ENCODE measurements at regions not wholly inside any gene's neighbourhood (a gene's known extent, or its start where the extent isn't known, plus 50 kb on each side); places are given as distances from the start of the nearest gene placed in this dataset.
"Not testable (repeated sequence)": the region's sequence is repeated elsewhere in the genome, so short reads cannot be mapped to it uniquely, and the experiment has no call there.

DNA sequence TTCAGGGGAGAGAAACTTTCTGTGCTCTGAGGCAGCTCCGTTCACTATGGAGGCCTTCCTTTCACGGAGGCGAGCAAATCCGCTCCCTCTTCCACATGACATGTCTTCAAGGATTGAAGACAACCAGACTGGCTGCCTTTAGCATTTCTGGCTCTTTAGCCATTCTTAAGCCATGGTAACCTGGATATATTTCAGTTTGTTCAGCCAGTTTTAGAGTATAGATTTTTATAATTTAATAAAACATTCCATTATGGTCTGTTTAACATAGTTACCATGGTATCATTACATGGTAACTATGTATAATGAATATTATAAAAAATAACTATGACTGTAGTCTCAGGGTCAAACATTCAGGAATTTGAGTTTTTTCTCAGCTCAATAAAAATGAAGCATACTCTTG lies 54.2 kb upstream of the NFIA start:
- H3K27me3 Mint-ChIP-seq (ENCODE audit: low read depth in 3 of 3) = peaks cover 1 to 2% (median 1%) of the 10 kb centered on the region in 3 donors
- H3K27ac Mint-ChIP-seq = no peak overlapping the region
- Histone ChIP-seq H2AFZ (ENCODE audit: insufficient read depth, low read depth, low read length, poor library complexity, severe bottlenecking) (no peak overlapping the region), H3K4me3 (replicated peaks in 1 of 3; ENCODE audit: low read depth in 2 of 3, low read length in 3 of 3) (no peak overlapping the region), H3K27me3 (ENCODE audit: control insufficient read depth in 2 of 2, insufficient read depth in 2 of 2, low read length in 2 of 2) (no peaks in the 10 kb centered on the region), H3K9ac (ENCODE audit: insufficient read depth, low read length, poor library complexity, severe bottlenecking) (no peak overlapping the region), H3K4me1 (ENCODE audit: control insufficient read depth in 1 of 2, insufficient read depth in 2 of 2, low read length in 2 of 2) (no peaks in the 10 kb centered on the region), H3K36me3 (replicated peaks in 1 of 2; ENCODE audit: control insufficient read depth in 1 of 2, insufficient read depth in 2 of 2, low read length in 2 of 2) (no peaks in the 10 kb centered on the region), H3K4me2 (replicated peaks; ENCODE audit: extremely low read depth, low read length, poor library complexity, severe bottlenecking) (no peak overlapping the region), H4K20me1 (ENCODE audit: insufficient read depth, low read length) (no peaks in the 10 kb centered on the region), H3K27ac (ENCODE audit: low read depth in 1 of 2, low read length in 2 of 2) (no peak overlapping the region), H3K9me3 (replicated peaks in 1 of 2; ENCODE audit: control insufficient read depth in 1 of 2, insufficient read depth in 1 of 2, low read length in 2 of 2) (no peaks in the 10 kb centered on the region), H3K79me2 (ENCODE audit: insufficient read depth, low read length) (no peaks in the 10 kb centered on the region)
- no peak overlapping the region for H3K4me3 Mint-ChIP-seq
- H3K9me3 Mint-ChIP-seq = no peaks in the 10 kb centered on the region
- no peaks in the 10 kb centered on the region for H3K4me1 Mint-ChIP-seq
- 100% methylated on average over 1 of the region's 4 CpGs for WGBS (ENCODE audit: insufficient coverage)
- TF ChIP-seq, protein P1, sequence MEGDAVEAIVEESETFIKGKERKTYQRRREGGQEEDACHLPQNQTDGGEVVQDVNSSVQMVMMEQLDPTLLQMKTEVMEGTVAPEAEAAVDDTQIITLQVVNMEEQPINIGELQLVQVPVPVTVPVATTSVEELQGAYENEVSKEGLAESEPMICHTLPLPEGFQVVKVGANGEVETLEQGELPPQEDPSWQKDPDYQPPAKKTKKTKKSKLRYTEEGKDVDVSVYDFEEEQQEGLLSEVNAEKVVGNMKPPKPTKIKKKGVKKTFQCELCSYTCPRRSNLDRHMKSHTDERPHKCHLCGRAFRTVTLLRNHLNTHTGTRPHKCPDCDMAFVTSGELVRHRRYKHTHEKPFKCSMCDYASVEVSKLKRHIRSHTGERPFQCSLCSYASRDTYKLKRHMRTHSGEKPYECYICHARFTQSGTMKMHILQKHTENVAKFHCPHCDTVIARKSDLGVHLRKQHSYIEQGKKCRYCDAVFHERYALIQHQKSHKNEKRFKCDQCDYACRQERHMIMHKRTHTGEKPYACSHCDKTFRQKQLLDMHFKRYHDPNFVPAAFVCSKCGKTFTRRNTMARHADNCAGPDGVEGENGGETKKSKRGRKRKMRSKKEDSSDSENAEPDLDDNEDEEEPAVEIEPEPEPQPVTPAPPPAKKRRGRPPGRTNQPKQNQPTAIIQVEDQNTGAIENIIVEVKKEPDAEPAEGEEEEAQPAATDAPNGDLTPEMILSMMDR (IDR thresholded peaks at IDR 0.05) = no peak
- DNase-seq = no peak
- intact Hi-C loops (cut with micrococcal nuclease) = no loop called here
- H3K36me3 Mint-ChIP-seq = no peaks in the 10 kb centered on the region

DNA sequence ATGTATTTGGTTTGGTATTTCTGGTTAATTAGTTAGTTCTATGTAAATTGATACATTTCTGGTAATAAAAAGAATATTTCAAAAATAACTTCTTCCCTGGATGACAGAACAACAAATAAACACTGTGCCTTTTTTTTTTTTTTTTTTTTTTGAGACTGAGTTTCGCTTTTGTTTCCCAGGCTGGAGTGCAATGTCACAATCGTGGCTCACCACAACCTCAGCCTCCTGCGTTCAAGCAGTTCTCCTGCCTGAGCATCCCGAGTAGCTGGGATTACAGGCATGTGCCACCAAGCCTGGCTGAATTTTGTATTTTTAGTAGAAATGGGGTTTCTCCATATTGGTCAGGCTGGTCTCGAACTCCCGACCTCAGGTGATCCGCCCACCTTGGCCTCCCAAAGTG lies 64.3 kb upstream of the NFIA start:
- H3K9me3 Mint-ChIP-seq; H3K36me3 ChIP-seq (replicated peaks in 1 of 2; ENCODE audit: control insufficient read depth in 1 of 2, insufficient read depth in 2 of 2, low read length in 2 of 2); H3K4me1 Mint-ChIP-seq; intact Hi-C loops (cut with micrococcal nuclease); H3K9ac ChIP-seq (ENCODE audit: insufficient read depth, low read length, poor library complexity, severe bottlenecking); H3K27me3 Mint-ChIP-seq (ENCODE audit: low read depth in 3 of 3); H3K27me3 ChIP-seq (ENCODE audit: control insufficient read depth in 2 of 2, insufficient read depth in 2 of 2, low read length in 2 of 2); H4K20me1 ChIP-seq (ENCODE audit: insufficient read depth, low read length); H3K27ac ChIP-seq (ENCODE audit: low read depth in 1 of 2, low read length in 2 of 2); H3K36me3 Mint-ChIP-seq; H3K9me3 ChIP-seq (replicated peaks in 1 of 2; ENCODE audit: control insufficient read depth in 1 of 2, insufficient read depth in 1 of 2, low read length in 2 of 2); H2AFZ ChIP-seq (ENCODE audit: insufficient read depth, low read depth, low read length, poor library complexity, severe bottlenecking); H3K79me2 ChIP-seq (ENCODE audit: insufficient read depth, low read length): not testable (repeated sequence)
- Histone ChIP-seq H3K4me3 (replicated peaks in 1 of 3; ENCODE audit: low read depth in 2 of 3, low read length in 3 of 3) (peak overlapping the region in 1 of 3 experiments; percentile 42), H3K4me1 (ENCODE audit: control insufficient read depth in 1 of 2, insufficient read depth in 2 of 2, low read length in 2 of 2) (peaks cover 0 to 12% of the 10 kb centered on the region in 2 donors), H3K4me2 (replicated peaks; ENCODE audit: extremely low read depth, low read length, poor library complexity, severe bottlenecking) (peak overlapping the region; percentile 50)
- DNase-seq = peak; percentile 11 to 35 (median 16)
- WGBS (ENCODE audit: insufficient coverage) = no CpG with 5 or more reads among the region's 7 CpGs
- Mint-ChIP-seq H3K4me3 (peak overlapping the region; percentile 7 to 34), H3K27ac (peak overlapping the region in 2 of 7 donors; percentile 11 to 45)
